ENCODE measurements at regions not wholly inside any gene's neighbourhood (a gene's known extent, or its start where the extent isn't known, plus 50 kb on each side); places are given as distances from the start of the nearest gene placed in this dataset.

DNA sequence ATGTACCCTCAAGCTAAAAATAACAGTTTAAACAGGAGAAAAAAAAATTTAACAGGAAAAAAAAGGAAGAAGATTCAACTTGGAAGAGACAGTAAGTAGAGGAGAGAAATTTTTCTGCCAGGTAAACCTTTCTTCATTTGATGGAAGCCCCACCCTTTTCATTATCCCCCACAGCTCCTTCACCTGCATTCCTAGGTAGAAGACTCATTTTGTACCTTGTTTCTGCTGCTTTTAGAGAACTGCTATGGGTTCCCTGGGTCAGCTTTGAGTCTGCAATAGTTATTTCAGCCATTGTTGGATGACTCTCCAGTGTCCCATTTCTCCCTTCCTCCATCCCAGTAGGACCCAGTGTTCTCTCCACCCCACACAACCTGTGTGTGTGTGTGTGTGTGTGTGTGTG, 74.1 kb upstream of the CPEB4 start:
- TF ChIP-seq, protein P1, sequence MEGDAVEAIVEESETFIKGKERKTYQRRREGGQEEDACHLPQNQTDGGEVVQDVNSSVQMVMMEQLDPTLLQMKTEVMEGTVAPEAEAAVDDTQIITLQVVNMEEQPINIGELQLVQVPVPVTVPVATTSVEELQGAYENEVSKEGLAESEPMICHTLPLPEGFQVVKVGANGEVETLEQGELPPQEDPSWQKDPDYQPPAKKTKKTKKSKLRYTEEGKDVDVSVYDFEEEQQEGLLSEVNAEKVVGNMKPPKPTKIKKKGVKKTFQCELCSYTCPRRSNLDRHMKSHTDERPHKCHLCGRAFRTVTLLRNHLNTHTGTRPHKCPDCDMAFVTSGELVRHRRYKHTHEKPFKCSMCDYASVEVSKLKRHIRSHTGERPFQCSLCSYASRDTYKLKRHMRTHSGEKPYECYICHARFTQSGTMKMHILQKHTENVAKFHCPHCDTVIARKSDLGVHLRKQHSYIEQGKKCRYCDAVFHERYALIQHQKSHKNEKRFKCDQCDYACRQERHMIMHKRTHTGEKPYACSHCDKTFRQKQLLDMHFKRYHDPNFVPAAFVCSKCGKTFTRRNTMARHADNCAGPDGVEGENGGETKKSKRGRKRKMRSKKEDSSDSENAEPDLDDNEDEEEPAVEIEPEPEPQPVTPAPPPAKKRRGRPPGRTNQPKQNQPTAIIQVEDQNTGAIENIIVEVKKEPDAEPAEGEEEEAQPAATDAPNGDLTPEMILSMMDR (IDR thresholded peaks at IDR 0.05), result no peak
- no peak for TF ChIP-seq POLR2A (IDR thresholded peaks at IDR 0.05)
